Endodermal cell (in vitro differentiated cells): ENCODE measurements at regions not wholly inside any gene's neighbourhood (a gene's known extent, or its start where the extent isn't known, plus 50 kb on each side); places are given as distances from the start of the nearest gene placed in this dataset.

Experiments
- DNase-seq: peaks from one replicate; pipeline ENCODE4 v3.0.0-alpha.2; 2017
- H3K27ac ChIP-seq: 2 replicates; pipeline ENCODE4 v1.5.1; 2013; ENCODE audit warnings: mild to moderate bottlenecking, low read depth, low read length, moderate library complexity
- H3K27me3 ChIP-seq: 2 replicates; pipeline ENCODE4 v1.6.1; 2013; ENCODE audit warnings: mild to moderate bottlenecking, low read length, moderate library complexity; ENCODE audit not compliant: insufficient read depth, control insufficient read depth, poor library complexity, severe bottlenecking
- H3K36me3 ChIP-seq: 2 replicates; pipeline ENCODE4 v1.7.0; 2013; ENCODE audit warnings: mild to moderate bottlenecking, low read length, moderate library complexity; ENCODE audit not compliant: control insufficient read depth, insufficient read depth
- H3K4me1 ChIP-seq: one replicate; pipeline ENCODE4 v1.7.0; 2013; ENCODE audit warnings: low read length; ENCODE audit not compliant: control insufficient read depth, insufficient read depth
- H3K4me3 ChIP-seq: 2 replicates; pipeline ENCODE4 v1.5.1; 2013; ENCODE audit warnings: mild to moderate bottlenecking, low read length, moderate library complexity
- H3K9ac ChIP-seq: 2 replicates; pipeline ENCODE4 v1.6.1; 2013; ENCODE audit warnings: mild to moderate bottlenecking, low read length, moderate library complexity; ENCODE audit not compliant: poor library complexity, severe bottlenecking; ENCODE audit errors: extremely low read depth
- H3K9me3 ChIP-seq: 2 replicates; pipeline ENCODE4 v1.6.1; 2013; ENCODE audit warnings: mild to moderate bottlenecking, low read length, moderate library complexity; ENCODE audit not compliant: control insufficient read depth
- H3K27ac Mint-ChIP-seq: 2 replicates; pipeline ENCODE4 v1.8.0; 2020; ENCODE audit warnings: mixed read lengths
- H3K27me3 Mint-ChIP-seq: 2 replicates; pipeline ENCODE4 v1.8.0; 2021; ENCODE audit warnings: mild to moderate bottlenecking, mixed read lengths; ENCODE audit not compliant: insufficient read depth
- H3K36me3 Mint-ChIP-seq: 2 replicates; pipeline ENCODE4 v1.8.0; 2020; ENCODE audit warnings: low read depth, mixed read lengths
- H3K4me1 Mint-ChIP-seq: 2 replicates; pipeline ENCODE4 v1.8.0; 2020; ENCODE audit warnings: mixed read lengths
- H3K4me3 Mint-ChIP-seq: 2 replicates; pipeline ENCODE4 v1.8.0; 2020; ENCODE audit warnings: mild to moderate bottlenecking, moderate library complexity, mixed read lengths
- H3K9me3 Mint-ChIP-seq: 2 replicates; pipeline ENCODE4 v1.8.0; 2020; ENCODE audit warnings: mild to moderate bottlenecking, mixed read lengths
- WGBS, 2 experiments: methylation state at CpG; one replicate each; pipeline versions ENCODE4 v1.1.5 to v1.1.7; 2013; ENCODE audit warnings: missing lambda C conversion rate in 2 of 2, mixed read lengths in 1 of 2; ENCODE audit not compliant: insufficient coverage in 1 of 2, insufficient read length in 1 of 2; 5-methylcytosine and 5-hydroxymethylcytosine counted together
- TF ChIP-seq, protein P1 (sequence below): fragments of 200-600 bp; sonication (generic); conservative IDR thresholded peaks from 2 replicates; pipeline ENCODE4 v1.5.0; 2021; ENCODE audit warnings: antibody characterized with exemption, mild to moderate bottlenecking

DNA sequence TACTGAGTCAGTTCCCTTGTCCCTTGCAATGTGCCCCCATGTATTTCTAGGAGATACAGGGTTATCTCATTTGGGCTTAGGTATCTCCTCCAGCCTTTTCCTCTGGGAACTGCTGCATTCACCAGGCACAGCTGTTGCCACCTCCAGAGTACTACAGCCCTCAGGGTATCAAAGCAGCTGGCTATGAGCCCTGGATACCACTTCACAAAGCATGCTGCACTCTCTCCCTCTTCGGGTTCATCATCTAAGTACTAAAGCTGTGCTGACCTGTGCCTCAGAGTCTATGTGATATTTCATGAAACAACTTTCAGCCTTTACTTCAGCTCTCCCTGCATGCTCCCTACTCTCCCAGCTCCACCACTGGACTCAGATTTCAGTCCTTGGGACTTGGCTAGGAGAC lies 62.3 kb downstream of the CCDC185 start:
- TF ChIP-seq, protein P1, sequence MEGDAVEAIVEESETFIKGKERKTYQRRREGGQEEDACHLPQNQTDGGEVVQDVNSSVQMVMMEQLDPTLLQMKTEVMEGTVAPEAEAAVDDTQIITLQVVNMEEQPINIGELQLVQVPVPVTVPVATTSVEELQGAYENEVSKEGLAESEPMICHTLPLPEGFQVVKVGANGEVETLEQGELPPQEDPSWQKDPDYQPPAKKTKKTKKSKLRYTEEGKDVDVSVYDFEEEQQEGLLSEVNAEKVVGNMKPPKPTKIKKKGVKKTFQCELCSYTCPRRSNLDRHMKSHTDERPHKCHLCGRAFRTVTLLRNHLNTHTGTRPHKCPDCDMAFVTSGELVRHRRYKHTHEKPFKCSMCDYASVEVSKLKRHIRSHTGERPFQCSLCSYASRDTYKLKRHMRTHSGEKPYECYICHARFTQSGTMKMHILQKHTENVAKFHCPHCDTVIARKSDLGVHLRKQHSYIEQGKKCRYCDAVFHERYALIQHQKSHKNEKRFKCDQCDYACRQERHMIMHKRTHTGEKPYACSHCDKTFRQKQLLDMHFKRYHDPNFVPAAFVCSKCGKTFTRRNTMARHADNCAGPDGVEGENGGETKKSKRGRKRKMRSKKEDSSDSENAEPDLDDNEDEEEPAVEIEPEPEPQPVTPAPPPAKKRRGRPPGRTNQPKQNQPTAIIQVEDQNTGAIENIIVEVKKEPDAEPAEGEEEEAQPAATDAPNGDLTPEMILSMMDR, result no peak
- Histone ChIP-seq H3K27me3 (no peaks in the 10 kb centered on the region), H3K36me3 (no peaks in the 10 kb centered on the region), H3K9me3 (no peaks in the 10 kb centered on the region), H3K4me3 (no peak overlapping the region), H3K9ac (no peak overlapping the region), H3K27ac (no peak overlapping the region), H3K4me1 (no peaks in the 10 kb centered on the region)
- no peak overlapping the region for H3K4me3 Mint-ChIP-seq
- peaks cover 5% of the 10 kb centered on the region for H3K9me3 Mint-ChIP-seq
- no peak for DNase-seq
- H3K27me3 Mint-ChIP-seq, result no peaks in the 10 kb centered on the region
- H3K27ac Mint-ChIP-seq, result no peak overlapping the region
- no peaks in the 10 kb centered on the region for H3K4me1 Mint-ChIP-seq
- 83 to 93% methylated on average over 1 of the region's 1 CpG for WGBS, 2 experiments
- no peaks in the 10 kb centered on the region for H3K36me3 Mint-ChIP-seq

DNA sequence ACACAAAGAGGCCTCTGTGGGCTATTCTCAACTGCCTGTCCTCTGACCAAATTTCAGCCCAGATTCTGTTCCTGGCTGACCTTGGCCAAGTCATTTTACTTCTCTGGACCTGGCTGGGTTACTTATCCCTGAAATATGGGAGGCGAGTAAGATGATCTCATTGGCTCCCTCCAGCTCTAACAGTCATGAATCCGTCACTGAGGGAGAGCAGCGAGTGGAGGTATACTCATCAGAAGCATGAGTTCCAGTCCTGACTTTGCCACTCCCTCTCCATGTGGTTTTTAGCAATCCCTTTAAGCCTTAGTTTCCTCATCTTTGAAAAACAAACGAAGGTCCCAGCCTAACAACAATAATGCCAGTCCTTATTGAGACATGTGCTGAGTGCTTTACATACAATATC lies 63.5 kb downstream of the CCDC185 start:
- no peaks in the 10 kb centered on the region for H3K27me3 Mint-ChIP-seq
- Histone ChIP-seq H3K9me3 (no peaks in the 10 kb centered on the region), H3K27ac (no peak overlapping the region), H3K4me3 (no peak overlapping the region), H3K4me1 (no peaks in the 10 kb centered on the region), H3K27me3 (no peaks in the 10 kb centered on the region), H3K9ac (no peak overlapping the region), H3K36me3 (no peaks in the 10 kb centered on the region)
- no peaks in the 10 kb centered on the region for H3K4me1 Mint-ChIP-seq
- no peak overlapping the region for H3K27ac Mint-ChIP-seq
- no peak for DNase-seq
- H3K9me3 Mint-ChIP-seq, result peaks cover 5% of the 10 kb centered on the region
- TF ChIP-seq, protein P1, result no peak
- 81 to 90% methylated on average over 4 of the region's 4 CpGs for WGBS, 2 experiments
- H3K4me3 Mint-ChIP-seq, result no peak overlapping the region
- H3K36me3 Mint-ChIP-seq, result no peaks in the 10 kb centered on the region

DNA sequence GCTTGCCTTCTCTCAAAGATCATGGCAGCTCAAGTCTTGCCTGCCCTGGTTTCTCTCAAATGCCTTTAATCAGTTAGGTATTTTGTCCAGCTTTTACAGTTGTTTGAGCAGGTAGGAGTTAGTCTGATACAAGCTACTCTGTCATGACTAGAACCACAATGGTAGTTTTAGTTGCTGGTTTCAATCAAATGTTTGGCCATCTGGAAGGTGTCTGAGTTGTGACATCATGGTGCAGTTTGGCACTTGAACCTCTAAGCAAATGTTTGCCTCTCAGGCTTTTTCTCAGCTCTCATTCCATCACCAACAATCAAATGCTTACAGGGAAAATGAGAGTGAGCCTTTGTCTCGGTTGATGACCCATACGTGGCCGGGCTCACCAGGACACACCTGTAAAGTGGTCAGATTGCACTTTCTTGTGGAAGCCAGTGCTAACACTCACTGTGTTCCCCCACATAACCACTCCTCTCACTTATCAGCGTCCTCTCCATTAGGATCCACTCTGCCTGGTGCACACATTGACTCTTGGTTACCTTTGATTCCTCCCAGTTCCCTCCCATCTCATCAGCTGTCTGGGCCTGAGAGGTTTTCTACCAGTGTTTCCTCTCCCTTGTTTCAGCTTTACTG lies 67.5 kb downstream of the CCDC185 start:
- Histone ChIP-seq H3K27ac (no peak overlapping the region), H3K9ac (no peak overlapping the region), H3K4me1 (no peaks in the 10 kb centered on the region), H3K36me3 (no peaks in the 10 kb centered on the region), H3K9me3 (no peaks in the 10 kb centered on the region), H3K27me3 (no peaks in the 10 kb centered on the region), H3K4me3 (no peak overlapping the region)
- Mint-ChIP-seq H3K4me1 (peaks cover 6% of the 10 kb centered on the region), H3K9me3 (no peaks in the 10 kb centered on the region), H3K27me3 (no peaks in the 10 kb centered on the region), H3K36me3 (no peaks in the 10 kb centered on the region), H3K4me3 (no peak overlapping the region), H3K27ac (no peak overlapping the region)
- no peak for DNase-seq
- 79 to 88% methylated on average over 4 of the region's 4 CpGs for WGBS, 2 experiments
- TF ChIP-seq, protein P1, result no peak
